AG04450 (cell line): ENCODE measurements at regions not wholly inside any gene's neighbourhood (a gene's known extent, or its start where the extent isn't known, plus 50 kb on each side); places are given as distances from the start of the nearest gene placed in this dataset.

Source experiments
- CTCF ChIA-PET: fragments of 300-600, 350-600 bp; formaldehyde crosslinking; extraction: SDS; loops from one replicate; lab custom pipeline; 2022; ENCODE audit warnings: antibody characterized with exemption, inconsistent platforms; lab: Charles Lee
- POLR2A ChIA-PET: fragments of 350-600 bp; formaldehyde crosslinking; extraction: SDS; loops from one replicate; lab custom pipeline; 2021; ENCODE audit warnings: antibody characterized with exemption, inconsistent platforms; lab: Yijun Ruan, JAX
- DNase-seq: peaks from one replicate; pipeline ENCODE4 v3.0.0-alpha.2; 2011; ENCODE audit warnings: low read depth, low spot score
- H3K27ac ChIP-seq: one replicate; pipeline ENCODE4 v1.5.1; 2012; ENCODE audit warnings: low read depth, low read length, control low read depth
- H3K27me3 ChIP-seq: one replicate; pipeline ENCODE4 v1.6.0; 2012; ENCODE audit warnings: low read length; ENCODE audit not compliant: control insufficient read depth, insufficient read depth
- H3K4me3 ChIP-seq: 2 replicates; pipeline ENCODE4 v1.5.1; 2011; ENCODE audit warnings: mild to moderate bottlenecking, low read depth, low read length, control low read depth
- H3K9me3 ChIP-seq: 2 replicates; pipeline ENCODE4 v1.5.1; 2012; ENCODE audit warnings: low read length; ENCODE audit not compliant: control insufficient read depth, insufficient read depth
- TF ChIP-seq, protein P1 (sequence below): IDR thresholded peaks from 2 replicates; pipeline ENCODE4 v1.5.1; 2011; ENCODE audit warnings: low read depth, low read length, control low read depth, inconsistent platforms

GRCh38 chr1:37305108-37305507, 169.3 kb upstream of the ZC3H12A start:
- POLR2A ChIA-PET = no interaction called here
- TF ChIP-seq, protein P1, sequence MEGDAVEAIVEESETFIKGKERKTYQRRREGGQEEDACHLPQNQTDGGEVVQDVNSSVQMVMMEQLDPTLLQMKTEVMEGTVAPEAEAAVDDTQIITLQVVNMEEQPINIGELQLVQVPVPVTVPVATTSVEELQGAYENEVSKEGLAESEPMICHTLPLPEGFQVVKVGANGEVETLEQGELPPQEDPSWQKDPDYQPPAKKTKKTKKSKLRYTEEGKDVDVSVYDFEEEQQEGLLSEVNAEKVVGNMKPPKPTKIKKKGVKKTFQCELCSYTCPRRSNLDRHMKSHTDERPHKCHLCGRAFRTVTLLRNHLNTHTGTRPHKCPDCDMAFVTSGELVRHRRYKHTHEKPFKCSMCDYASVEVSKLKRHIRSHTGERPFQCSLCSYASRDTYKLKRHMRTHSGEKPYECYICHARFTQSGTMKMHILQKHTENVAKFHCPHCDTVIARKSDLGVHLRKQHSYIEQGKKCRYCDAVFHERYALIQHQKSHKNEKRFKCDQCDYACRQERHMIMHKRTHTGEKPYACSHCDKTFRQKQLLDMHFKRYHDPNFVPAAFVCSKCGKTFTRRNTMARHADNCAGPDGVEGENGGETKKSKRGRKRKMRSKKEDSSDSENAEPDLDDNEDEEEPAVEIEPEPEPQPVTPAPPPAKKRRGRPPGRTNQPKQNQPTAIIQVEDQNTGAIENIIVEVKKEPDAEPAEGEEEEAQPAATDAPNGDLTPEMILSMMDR = no peak
- no peak overlapping the region for H3K4me3 ChIP-seq
- H3K9me3 ChIP-seq = no peaks in the 10 kb centered on the region; the same call in 1 of the 2 replicates
- no peak overlapping the region for H3K27ac ChIP-seq
- no peak for DNase-seq
- H3K27me3 ChIP-seq = no peaks in the 10 kb centered on the region
- CTCF ChIA-PET = no interaction called here

- POLR2A ChIA-PET = no interaction called here
Observed at GRCh38 chr1:37305841-37306240, 168.5 kb upstream of the ZC3H12A start.

DNA sequence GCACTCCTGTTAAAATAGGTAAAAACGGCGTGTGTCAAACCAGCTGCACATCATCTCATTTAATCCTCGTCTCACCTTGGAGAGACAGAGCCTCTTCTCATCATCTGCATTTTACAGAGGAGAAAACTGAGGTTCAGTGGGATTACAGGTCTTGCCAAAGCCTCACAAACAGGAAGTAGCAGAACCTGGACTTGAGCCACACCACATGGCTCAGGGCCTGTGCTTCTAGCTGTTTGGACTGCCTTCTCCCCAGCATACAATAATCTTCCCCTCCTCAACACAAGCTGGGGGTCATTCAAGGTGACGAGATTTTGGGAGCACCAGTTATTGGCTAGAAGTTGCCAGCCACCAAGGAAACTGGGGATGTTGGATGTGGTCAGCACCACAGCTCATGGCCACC, 167.9 kb upstream of the ZC3H12A start:
- Histone ChIP-seq H3K9me3 (no peaks in the 10 kb centered on the region; the same call in 1 of the 2 replicates), H3K27ac (no peak overlapping the region), H3K4me3 (no peak overlapping the region), H3K27me3 (no peaks in the 10 kb centered on the region)
- ChIA-PET POLR2A (no interaction called here), CTCF (no interaction called here)
- TF ChIP-seq, protein P1 = no peak
- DNase-seq = no peak

More at GRCh38 chr1:37305841-37306240, 168.5 kb upstream of the ZC3H12A start:
- no peaks in the 10 kb centered on the region; the same call in 1 of the 2 replicates for H3K9me3 ChIP-seq
- DNase-seq = no peak
- no peak overlapping the region for H3K27ac ChIP-seq
- no peak overlapping the region for H3K4me3 ChIP-seq
- TF ChIP-seq, protein P1 = no peak
- H3K27me3 ChIP-seq = no peaks in the 10 kb centered on the region
- CTCF ChIA-PET = no interaction called here

- Histone ChIP-seq H3K27ac (no peak overlapping the region), H3K27me3 (no peaks in the 10 kb centered on the region), H3K4me3 (no peak overlapping the region), H3K9me3 (no peaks in the 10 kb centered on the region; the same call in 1 of the 2 replicates)
- CTCF ChIA-PET = no interaction called here
- TF ChIP-seq, protein P1 = no peak
- no peak for DNase-seq
- POLR2A ChIA-PET = no interaction called here
Observed at GRCh38 chr1:37306871-37307270, 167.5 kb upstream of the ZC3H12A start.

DNA sequence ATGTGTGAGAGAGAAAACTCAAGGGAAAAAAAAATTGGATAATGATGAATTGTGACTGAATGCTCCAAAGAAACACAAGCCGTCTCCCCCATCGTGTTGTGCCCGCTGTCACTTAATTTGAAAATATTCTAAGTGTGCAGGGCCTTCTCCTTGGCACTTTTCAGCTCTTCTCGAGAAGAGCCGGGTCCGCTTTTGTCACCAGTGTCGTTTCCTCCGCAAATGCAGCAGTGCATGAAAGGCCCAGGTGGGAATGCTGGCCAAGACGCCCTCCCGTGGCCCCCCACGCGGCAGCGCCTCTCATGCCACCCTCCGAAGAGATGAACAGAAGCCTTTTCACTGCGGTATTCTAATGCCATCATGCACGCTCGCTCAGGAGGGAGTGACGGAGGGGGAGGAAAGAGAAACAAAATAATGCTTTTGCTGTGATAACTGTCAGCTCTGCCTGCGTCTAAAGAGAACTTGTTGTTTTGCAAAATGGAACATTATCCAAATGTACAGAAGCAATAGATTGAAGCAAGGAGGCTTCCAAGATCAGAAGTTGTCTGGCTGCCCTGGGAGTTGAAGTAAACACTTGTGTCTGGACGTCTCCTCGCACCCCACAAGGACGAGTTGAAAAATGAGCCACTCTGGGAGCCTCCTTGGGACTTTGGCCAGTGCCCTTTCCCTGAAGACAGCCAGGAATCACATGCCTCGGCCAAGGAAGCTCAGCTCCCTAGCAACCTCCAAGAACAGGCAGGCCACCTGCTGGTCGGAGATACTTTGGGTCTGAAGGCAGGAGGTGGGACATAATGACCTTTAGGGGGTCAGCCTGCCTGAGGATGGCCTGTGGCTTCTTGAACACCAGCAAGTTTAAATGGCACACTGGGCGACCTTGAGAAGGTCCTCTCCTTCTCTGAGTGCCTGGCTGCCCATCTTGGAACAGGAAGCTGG, 166.1 kb upstream of the ZC3H12A start:
- ChIA-PET POLR2A (no interaction called here), CTCF (no interaction called here)

More for the DNA sequence above, 166.1 kb upstream of the ZC3H12A start:
- TF ChIP-seq, protein P1 = no peak
- DNase-seq = no peak
- Histone ChIP-seq H3K4me3 (no peak overlapping the region), H3K27me3 (no peaks in the 10 kb centered on the region), H3K27ac (no peak overlapping the region), H3K9me3 (no peaks in the 10 kb centered on the region; the same call in 1 of the 2 replicates)
